ENCODE measurements at regions not wholly inside any gene's neighbourhood (a gene's known extent, or its start where the extent isn't known, plus 50 kb on each side); places are given as distances from the start of the nearest gene placed in this dataset.

DNA sequence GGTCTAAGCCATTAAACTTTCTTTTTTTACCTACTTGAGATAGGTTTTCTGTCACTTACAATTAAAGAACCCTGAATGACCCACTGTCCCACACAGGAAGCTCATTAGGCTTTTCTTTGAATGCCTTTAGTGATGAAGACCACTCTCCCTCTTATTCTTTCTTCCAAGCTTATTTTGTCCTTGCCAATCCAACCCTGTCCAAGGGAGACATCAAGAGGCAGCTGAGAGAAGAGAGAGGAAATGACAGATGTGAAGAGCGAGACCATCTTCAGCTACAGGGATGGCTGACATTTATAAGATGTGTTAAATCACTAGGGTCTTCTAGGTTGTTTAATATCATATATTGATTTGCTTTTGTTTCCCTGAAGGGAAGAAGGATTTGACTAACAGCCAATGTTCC, 133.5 kb downstream of the FAM114A2 start:
- TF ChIP-seq FOXP2 (optimal IDR thresholded peaks at IDR 0.05; ENCODE audit: control extremely low read depth, extremely low read length, insufficient read depth) (no peak), EZH2 (IDR thresholded peaks at IDR 0.05) (no peak), POLR2AphosphoS5 (IDR thresholded peaks at IDR 0.05; ENCODE audit: borderline replicate concordance, low read depth, low read length) (no peak)

Data from SK-N-MC (cell line).